ENCODE measurements at regions not wholly inside any gene's neighbourhood (a gene's known extent, or its start where the extent isn't known, plus 50 kb on each side); places are given as distances from the start of the nearest gene placed in this dataset.

- Histone ChIP-seq H4K20me1 (ENCODE audit: insufficient read depth, low read length) (no peaks in the 10 kb centered on the region), H3K4me1 (ENCODE audit: insufficient read depth, low read length, poor library complexity, severe bottlenecking) (no peaks in the 10 kb centered on the region), H3K36me3 (ENCODE audit: insufficient read depth, low read length) (no peaks in the 10 kb centered on the region), H3K79me2 (ENCODE audit: insufficient read depth, low read depth, low read length) (no peaks in the 10 kb centered on the region), H3K9me3 (ENCODE audit: low read length) (no peaks in the 10 kb centered on the region), H3K9me2 (ENCODE audit: insufficient read depth, low read length) (no peaks in the 10 kb centered on the region), H2AFZ (ENCODE audit: low read length) (no peak overlapping the region), H3K4me2 (ENCODE audit: low read length) (no peak overlapping the region), H3K27ac (ENCODE audit: low read depth, low read length, poor library complexity, severe bottlenecking) (no peak overlapping the region), H3K4me3 (ENCODE audit: low read depth, low read length, poor library complexity, severe bottlenecking) (no peak overlapping the region)
- TF ChIP-seq, protein P1, sequence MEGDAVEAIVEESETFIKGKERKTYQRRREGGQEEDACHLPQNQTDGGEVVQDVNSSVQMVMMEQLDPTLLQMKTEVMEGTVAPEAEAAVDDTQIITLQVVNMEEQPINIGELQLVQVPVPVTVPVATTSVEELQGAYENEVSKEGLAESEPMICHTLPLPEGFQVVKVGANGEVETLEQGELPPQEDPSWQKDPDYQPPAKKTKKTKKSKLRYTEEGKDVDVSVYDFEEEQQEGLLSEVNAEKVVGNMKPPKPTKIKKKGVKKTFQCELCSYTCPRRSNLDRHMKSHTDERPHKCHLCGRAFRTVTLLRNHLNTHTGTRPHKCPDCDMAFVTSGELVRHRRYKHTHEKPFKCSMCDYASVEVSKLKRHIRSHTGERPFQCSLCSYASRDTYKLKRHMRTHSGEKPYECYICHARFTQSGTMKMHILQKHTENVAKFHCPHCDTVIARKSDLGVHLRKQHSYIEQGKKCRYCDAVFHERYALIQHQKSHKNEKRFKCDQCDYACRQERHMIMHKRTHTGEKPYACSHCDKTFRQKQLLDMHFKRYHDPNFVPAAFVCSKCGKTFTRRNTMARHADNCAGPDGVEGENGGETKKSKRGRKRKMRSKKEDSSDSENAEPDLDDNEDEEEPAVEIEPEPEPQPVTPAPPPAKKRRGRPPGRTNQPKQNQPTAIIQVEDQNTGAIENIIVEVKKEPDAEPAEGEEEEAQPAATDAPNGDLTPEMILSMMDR (conservative IDR thresholded peaks at IDR 0.05; ENCODE audit: low read length) = no peak
- TF ChIP-seq EZH2phosphoT487 (IDR thresholded peaks at IDR 0.05; ENCODE audit: borderline replicate concordance, low read depth, low read length) = no peak
- no TSS peak for BruUV-seq (replicated peaks)
- ChIA-PET POLR2A (interaction anchor here (0.6 kb wide), 1 partner anchor 41 kb away, joined by 4 read pairs; no protein-coding TSS in a partner anchor), CTCF (ENCODE audit: unreplicated experiment) (no interaction called here)
- no peak for DNase-seq (ENCODE audit: low spot score)
- intact Hi-C loops (cut with micrococcal nuclease; ENCODE audit: unreplicated experiment) = no loop called here
Measured at GRCh38 chr7:4519819-4520520, 162.1 kb upstream of the FOXK1 start.

GRCh38 chr7:4523219-4523618, 158.9 kb upstream of the FOXK1 start:
- TF ChIP-seq, protein P1 (conservative IDR thresholded peaks at IDR 0.05; ENCODE audit: low read length) = no peak
- no peak for TF ChIP-seq EZH2phosphoT487 (IDR thresholded peaks at IDR 0.05; ENCODE audit: borderline replicate concordance, low read depth, low read length)
- DNase-seq (ENCODE audit: low spot score) = no peak
- ChIA-PET POLR2A (no interaction called here), CTCF (ENCODE audit: unreplicated experiment) (no interaction called here)
- intact Hi-C loops (cut with micrococcal nuclease; ENCODE audit: unreplicated experiment) = no loop called here
- Histone ChIP-seq H3K4me3 (ENCODE audit: low read depth, low read length, poor library complexity, severe bottlenecking) (no peak overlapping the region), H3K4me1 (ENCODE audit: insufficient read depth, low read length, poor library complexity, severe bottlenecking) (no peaks in the 10 kb centered on the region), H2AFZ (ENCODE audit: low read length) (no peak overlapping the region), H3K27ac (ENCODE audit: low read depth, low read length, poor library complexity, severe bottlenecking) (no peak overlapping the region), H3K9me3 (ENCODE audit: low read length) (no peaks in the 10 kb centered on the region), H3K4me2 (ENCODE audit: low read length) (no peak overlapping the region), H4K20me1 (ENCODE audit: insufficient read depth, low read length) (no peaks in the 10 kb centered on the region), H3K79me2 (ENCODE audit: insufficient read depth, low read depth, low read length) (no peaks in the 10 kb centered on the region), H3K36me3 (ENCODE audit: insufficient read depth, low read length) (no peaks in the 10 kb centered on the region), H3K9me2 (ENCODE audit: insufficient read depth, low read length) (no peaks in the 10 kb centered on the region)
- no TSS peak for BruUV-seq (replicated peaks)

- TF ChIP-seq, protein P1 (conservative IDR thresholded peaks at IDR 0.05; ENCODE audit: low read length) = no peak
- TF ChIP-seq EZH2phosphoT487 (IDR thresholded peaks at IDR 0.05; ENCODE audit: borderline replicate concordance, low read depth, low read length) = no peak
- H4K20me1 ChIP-seq (ENCODE audit: insufficient read depth, low read length) = no peaks in the 10 kb centered on the region
- CTCF ChIA-PET (ENCODE audit: unreplicated experiment) = no interaction called here
- BruUV-seq (replicated peaks) = no TSS peak
- no peak for DNase-seq (ENCODE audit: low spot score)
- H3K4me3 ChIP-seq (ENCODE audit: low read depth, low read length, poor library complexity, severe bottlenecking) = no peak overlapping the region
- H3K79me2 ChIP-seq (ENCODE audit: insufficient read depth, low read depth, low read length) = no peaks in the 10 kb centered on the region
- no peak overlapping the region for H3K27ac ChIP-seq (ENCODE audit: low read depth, low read length, poor library complexity, severe bottlenecking)
- H3K9me3 ChIP-seq (ENCODE audit: low read length) = no peaks in the 10 kb centered on the region
- H3K9me2 ChIP-seq (ENCODE audit: insufficient read depth, low read length) = no peaks in the 10 kb centered on the region
- POLR2A ChIA-PET = no interaction called here
- no peaks in the 10 kb centered on the region for H3K4me1 ChIP-seq (ENCODE audit: insufficient read depth, low read length, poor library complexity, severe bottlenecking)
- no peak overlapping the region for H2AFZ ChIP-seq (ENCODE audit: low read length)
- no peak overlapping the region for H3K4me2 ChIP-seq (ENCODE audit: low read length)
- intact Hi-C loops (cut with micrococcal nuclease; ENCODE audit: unreplicated experiment) = no loop called here
- no peaks in the 10 kb centered on the region for H3K36me3 ChIP-seq (ENCODE audit: insufficient read depth, low read length)
Measured at GRCh38 chr7:4523873-4524272, 158.2 kb upstream of the FOXK1 start.
